ENCODE measurements at regions not wholly inside any gene's neighbourhood (a gene's known extent, or its start where the extent isn't known, plus 50 kb on each side); places are given as distances from the start of the nearest gene placed in this dataset.

GRCh38 chr15:98537516-98538060 lies 110.8 kb upstream of the IGF1R start:
- Histone ChIP-seq H3K36me3 (replicated peaks; ENCODE audit: low read depth, low read length) (no peaks in the 10 kb centered on the region), H3K27me3 (ENCODE audit: low read depth, low read length) (peaks cover 31% of the 10 kb centered on the region)
- TF ChIP-seq EZH2phosphoT487 (IDR thresholded peaks at IDR 0.05; ENCODE audit: low read depth): no peak
- no peak for TF ChIP-seq CTCF (IDR thresholded peaks at IDR 0.05; ENCODE audit: low read depth, low read length)

GRCh38 chr15:98541519-98541918 lies 106.8 kb upstream of the IGF1R start:
- Histone ChIP-seq H4K20me1 (ENCODE audit: insufficient read depth, low read length) (no peaks in the 10 kb centered on the region), H3K36me3 (replicated peaks; ENCODE audit: low read depth, low read length) (no peaks in the 10 kb centered on the region), H3K4me2 (ENCODE audit: low read length) (no peak overlapping the region), H3K4me1 (ENCODE audit: low read length) (no peaks in the 10 kb centered on the region), H3K9ac (ENCODE audit: low read length) (no peak overlapping the region), H3K4me3 (ENCODE audit: low read length) (no peak overlapping the region), H3K27ac (ENCODE audit: low read length) (no peak overlapping the region), H3K27me3 (ENCODE audit: low read depth, low read length) (peaks cover 31% of the 10 kb centered on the region), H3K9me3 (ENCODE audit: insufficient read depth, low read length) (no peaks in the 10 kb centered on the region), H3K79me2 (ENCODE audit: low read length) (no peaks in the 10 kb centered on the region), H2AFZ (ENCODE audit: low read depth, low read length) (no peak overlapping the region)
- TF ChIP-seq CTCF (IDR thresholded peaks at IDR 0.05; ENCODE audit: low read depth, low read length) (no peak), EZH2phosphoT487 (IDR thresholded peaks at IDR 0.05; ENCODE audit: low read depth) (no peak)

More at GRCh38 chr15:98537516-98538060, 110.8 kb upstream of the IGF1R start:
- Histone ChIP-seq H3K79me2 (ENCODE audit: low read length) (no peaks in the 10 kb centered on the region), H3K9me3 (ENCODE audit: insufficient read depth, low read length) (no peaks in the 10 kb centered on the region), H2AFZ (ENCODE audit: low read depth, low read length) (no peak overlapping the region), H3K9ac (ENCODE audit: low read length) (no peak overlapping the region), H3K4me1 (ENCODE audit: low read length) (no peaks in the 10 kb centered on the region), H3K4me2 (ENCODE audit: low read length) (no peak overlapping the region), H3K4me3 (ENCODE audit: low read length) (no peak overlapping the region), H4K20me1 (ENCODE audit: insufficient read depth, low read length) (no peaks in the 10 kb centered on the region), H3K27ac (ENCODE audit: low read length) (no peak overlapping the region)

GRCh38 chr15:98543237-98543636 lies 105.1 kb upstream of the IGF1R start:
- no peaks in the 10 kb centered on the region for H3K79me2 ChIP-seq (ENCODE audit: low read length)

GRCh38 chr15:98546329-98546728 lies 102.0 kb upstream of the IGF1R start:
- H3K9ac ChIP-seq (ENCODE audit: low read length): no peak overlapping the region
- no peak for TF ChIP-seq CTCF (IDR thresholded peaks at IDR 0.05; ENCODE audit: low read depth, low read length)
- TF ChIP-seq EZH2phosphoT487 (IDR thresholded peaks at IDR 0.05; ENCODE audit: low read depth): no peak
- no peaks in the 10 kb centered on the region for H3K9me3 ChIP-seq (ENCODE audit: insufficient read depth, low read length)
- no peaks in the 10 kb centered on the region for H4K20me1 ChIP-seq (ENCODE audit: insufficient read depth, low read length)
- no peak overlapping the region for H2AFZ ChIP-seq (ENCODE audit: low read depth, low read length)
- no peak overlapping the region for H3K4me2 ChIP-seq (ENCODE audit: low read length)
- no peak overlapping the region for H3K27ac ChIP-seq (ENCODE audit: low read length)
- no peaks in the 10 kb centered on the region for H3K79me2 ChIP-seq (ENCODE audit: low read length)
- H3K27me3 ChIP-seq (ENCODE audit: low read depth, low read length): peaks cover 10% of the 10 kb centered on the region
- H3K4me1 ChIP-seq (ENCODE audit: low read length): no peaks in the 10 kb centered on the region
- no peak overlapping the region for H3K4me3 ChIP-seq (ENCODE audit: low read length)
- H3K36me3 ChIP-seq (replicated peaks; ENCODE audit: low read depth, low read length): no peaks in the 10 kb centered on the region

More at GRCh38 chr15:98543237-98543636, 105.1 kb upstream of the IGF1R start:
- Histone ChIP-seq H3K27ac (ENCODE audit: low read length) (no peak overlapping the region), H4K20me1 (ENCODE audit: insufficient read depth, low read length) (no peaks in the 10 kb centered on the region), H3K4me1 (ENCODE audit: low read length) (no peaks in the 10 kb centered on the region), H3K27me3 (ENCODE audit: low read depth, low read length) (peaks cover 26% of the 10 kb centered on the region), H3K36me3 (replicated peaks; ENCODE audit: low read depth, low read length) (no peaks in the 10 kb centered on the region), H3K9me3 (ENCODE audit: insufficient read depth, low read length) (no peaks in the 10 kb centered on the region), H2AFZ (ENCODE audit: low read depth, low read length) (no peak overlapping the region), H3K4me3 (ENCODE audit: low read length) (no peak overlapping the region), H3K4me2 (ENCODE audit: low read length) (no peak overlapping the region), H3K9ac (ENCODE audit: low read length) (no peak overlapping the region)
- TF ChIP-seq EZH2phosphoT487 (IDR thresholded peaks at IDR 0.05; ENCODE audit: low read depth): no peak
- no peak for TF ChIP-seq CTCF (IDR thresholded peaks at IDR 0.05; ENCODE audit: low read depth, low read length)

Measured in OCI-LY3 (cell line).